ENCODE measurements at regions not wholly inside any gene's neighbourhood (a gene's known extent, or its start where the extent isn't known, plus 50 kb on each side); places are given as distances from the start of the nearest gene placed in this dataset.

GRCh38 chr19:31589109-31589508 lies 239.9 kb upstream of the TSHZ3 start:
- H3K23ac ChIP-seq (ENCODE audit: low read length): no peak overlapping the region
- H3K9me3 ChIP-seq (ENCODE audit: insufficient read depth, low read depth, low read length): peaks cover 2% of the 10 kb centered on the region
- no peak overlapping the region for H3K9ac ChIP-seq (ENCODE audit: low read length)
- H3K79me2 ChIP-seq (ENCODE audit: control insufficient read depth, insufficient read depth, low read length, poor library complexity): no peaks in the 10 kb centered on the region
- H3K4me2 ChIP-seq (ENCODE audit: low read length): no peak overlapping the region
- H4K8ac ChIP-seq (ENCODE audit: low read depth, low read length): no peak overlapping the region
- H3K14ac ChIP-seq (ENCODE audit: low read length): no peak overlapping the region
- no peaks in the 10 kb centered on the region for H3K4me1 ChIP-seq (ENCODE audit: control insufficient read depth in 1 of 2, insufficient read depth in 2 of 2, low read length in 2 of 2)
- no peaks in the 10 kb centered on the region for H3K36me3 ChIP-seq (ENCODE audit: control insufficient read depth in 1 of 2, insufficient read depth in 2 of 2, low read length in 2 of 2)
- no peaks in the 10 kb centered on the region for H3K79me1 ChIP-seq (ENCODE audit: low read length)
- no peak overlapping the region for H2BK12ac ChIP-seq (ENCODE audit: low read length)
- no peak overlapping the region for H2BK5ac ChIP-seq (ENCODE audit: low read depth, low read length, poor library complexity)
- no CpG with 5 or more reads among the region's 7 CpGs for WGBS (ENCODE audit: extremely low coverage, insufficient coverage, insufficient read length)
- H3K4ac ChIP-seq (ENCODE audit: low read depth, low read length): no peak overlapping the region
- DNase-seq: no peak
- no peak overlapping the region for H3K4me3 ChIP-seq (ENCODE audit: low read depth, low read length)
- H4K12ac ChIP-seq (ENCODE audit: low read depth, low read length): no peak overlapping the region
- H2AK5ac ChIP-seq (ENCODE audit: low read length): no peak overlapping the region
- no peaks in the 10 kb centered on the region for H3K27me3 ChIP-seq (ENCODE audit: insufficient read depth, low read length)
- H4K91ac ChIP-seq (ENCODE audit: low read depth, low read length): no peak overlapping the region
- H2BK120ac ChIP-seq (ENCODE audit: insufficient read depth, low read length, poor library complexity): no peak overlapping the region
- no peak overlapping the region for H3K18ac ChIP-seq (ENCODE audit: low read length)
- no peak overlapping the region for H2AFZ ChIP-seq (ENCODE audit: insufficient read depth, low read length, poor library complexity)
- no peak overlapping the region for H3K27ac ChIP-seq (ENCODE audit: low read depth, low read length)

GRCh38 chr19:31591258-31591657 lies 242.0 kb upstream of the TSHZ3 start:
- Histone ChIP-seq H3K4me2 (ENCODE audit: low read length) (no peak overlapping the region), H4K12ac (ENCODE audit: low read depth, low read length) (no peak overlapping the region)

GRCh38 chr19:31592456-31592855 lies 243.2 kb upstream of the TSHZ3 start:
- H4K91ac ChIP-seq (ENCODE audit: low read depth, low read length): no peak overlapping the region
- no peak overlapping the region for H4K8ac ChIP-seq (ENCODE audit: low read depth, low read length)
- DNase-seq: no peak
- no peaks in the 10 kb centered on the region for H3K79me1 ChIP-seq (ENCODE audit: low read length)
- no peaks in the 10 kb centered on the region for H3K79me2 ChIP-seq (ENCODE audit: control insufficient read depth, insufficient read depth, low read length, poor library complexity)
- no peak overlapping the region for H3K23ac ChIP-seq (ENCODE audit: low read length)
- H3K18ac ChIP-seq (ENCODE audit: low read length): no peak overlapping the region
- peaks cover 2% of the 10 kb centered on the region for H3K9me3 ChIP-seq (ENCODE audit: insufficient read depth, low read depth, low read length)
- no peaks in the 10 kb centered on the region for H3K36me3 ChIP-seq (ENCODE audit: control insufficient read depth in 1 of 2, insufficient read depth in 2 of 2, low read length in 2 of 2)
- no peak overlapping the region for H2AFZ ChIP-seq (ENCODE audit: insufficient read depth, low read length, poor library complexity)
- no peak overlapping the region for H3K4me2 ChIP-seq (ENCODE audit: low read length)
- no peak overlapping the region for H3K27ac ChIP-seq (ENCODE audit: low read depth, low read length)
- no CpG with 5 or more reads among the region's 14 CpGs for WGBS (ENCODE audit: extremely low coverage, insufficient coverage, insufficient read length)
- H3K9ac ChIP-seq (ENCODE audit: low read length): no peak overlapping the region
- no peak overlapping the region for H2AK5ac ChIP-seq (ENCODE audit: low read length)
- no peaks in the 10 kb centered on the region for H3K27me3 ChIP-seq (ENCODE audit: insufficient read depth, low read length)
- H4K12ac ChIP-seq (ENCODE audit: low read depth, low read length): no peak overlapping the region
- H3K14ac ChIP-seq (ENCODE audit: low read length): no peak overlapping the region
- H2BK5ac ChIP-seq (ENCODE audit: low read depth, low read length, poor library complexity): no peak overlapping the region
- no peak overlapping the region for H3K4me3 ChIP-seq (ENCODE audit: low read depth, low read length)
- no peaks in the 10 kb centered on the region for H3K4me1 ChIP-seq (ENCODE audit: control insufficient read depth in 1 of 2, insufficient read depth in 2 of 2, low read length in 2 of 2)
- no peak overlapping the region for H2BK12ac ChIP-seq (ENCODE audit: low read length)
- H2BK120ac ChIP-seq (ENCODE audit: insufficient read depth, low read length, poor library complexity): no peak overlapping the region
- H3K4ac ChIP-seq (ENCODE audit: low read depth, low read length): no peak overlapping the region

More at GRCh38 chr19:31591258-31591657, 242.0 kb upstream of the TSHZ3 start:
- no peak overlapping the region for H4K8ac ChIP-seq (ENCODE audit: low read depth, low read length)
- no peaks in the 10 kb centered on the region for H3K79me2 ChIP-seq (ENCODE audit: control insufficient read depth, insufficient read depth, low read length, poor library complexity)
- H2BK120ac ChIP-seq (ENCODE audit: insufficient read depth, low read length, poor library complexity): no peak overlapping the region
- no peak overlapping the region for H3K23ac ChIP-seq (ENCODE audit: low read length)
- H2AFZ ChIP-seq (ENCODE audit: insufficient read depth, low read length, poor library complexity): no peak overlapping the region
- WGBS (ENCODE audit: extremely low coverage, insufficient coverage, insufficient read length): no CpG with 5 or more reads among the region's 1 CpG
- no peaks in the 10 kb centered on the region for H3K36me3 ChIP-seq (ENCODE audit: control insufficient read depth in 1 of 2, insufficient read depth in 2 of 2, low read length in 2 of 2)
- H3K4me1 ChIP-seq (ENCODE audit: control insufficient read depth in 1 of 2, insufficient read depth in 2 of 2, low read length in 2 of 2): no peaks in the 10 kb centered on the region
- no peak overlapping the region for H3K14ac ChIP-seq (ENCODE audit: low read length)
- no peak for DNase-seq
- no peaks in the 10 kb centered on the region for H3K27me3 ChIP-seq (ENCODE audit: insufficient read depth, low read length)
- H3K9me3 ChIP-seq (ENCODE audit: insufficient read depth, low read depth, low read length): peaks cover 2% of the 10 kb centered on the region
- H3K79me1 ChIP-seq (ENCODE audit: low read length): no peaks in the 10 kb centered on the region
- H3K4ac ChIP-seq (ENCODE audit: low read depth, low read length): no peak overlapping the region
- H3K18ac ChIP-seq (ENCODE audit: low read length): no peak overlapping the region
- H4K91ac ChIP-seq (ENCODE audit: low read depth, low read length): no peak overlapping the region
- H2BK5ac ChIP-seq (ENCODE audit: low read depth, low read length, poor library complexity): no peak overlapping the region
- H3K27ac ChIP-seq (ENCODE audit: low read depth, low read length): no peak overlapping the region
- no peak overlapping the region for H2BK12ac ChIP-seq (ENCODE audit: low read length)
- H3K4me3 ChIP-seq (ENCODE audit: low read depth, low read length): no peak overlapping the region
- H3K9ac ChIP-seq (ENCODE audit: low read length): no peak overlapping the region
- H2AK5ac ChIP-seq (ENCODE audit: low read length): no peak overlapping the region

- H3K4me1 ChIP-seq (ENCODE audit: control insufficient read depth in 1 of 2, insufficient read depth in 2 of 2, low read length in 2 of 2): no peaks in the 10 kb centered on the region
- no peak overlapping the region for H4K12ac ChIP-seq (ENCODE audit: low read depth, low read length)
- H4K8ac ChIP-seq (ENCODE audit: low read depth, low read length): no peak overlapping the region
- WGBS (ENCODE audit: extremely low coverage, insufficient coverage, insufficient read length): no CpG with 5 or more reads among the region's 6 CpGs
- no peak overlapping the region for H2AK5ac ChIP-seq (ENCODE audit: low read length)
- H3K23ac ChIP-seq (ENCODE audit: low read length): no peak overlapping the region
- H2BK120ac ChIP-seq (ENCODE audit: insufficient read depth, low read length, poor library complexity): no peak overlapping the region
- H3K4me2 ChIP-seq (ENCODE audit: low read length): no peak overlapping the region
- no peaks in the 10 kb centered on the region for H3K27me3 ChIP-seq (ENCODE audit: insufficient read depth, low read length)
- H3K18ac ChIP-seq (ENCODE audit: low read length): no peak overlapping the region
- no peak overlapping the region for H2BK12ac ChIP-seq (ENCODE audit: low read length)
- no peak overlapping the region for H3K14ac ChIP-seq (ENCODE audit: low read length)
- DNase-seq: no peak
- H3K4ac ChIP-seq (ENCODE audit: low read depth, low read length): no peak overlapping the region
- no peak overlapping the region for H2AFZ ChIP-seq (ENCODE audit: insufficient read depth, low read length, poor library complexity)
- H3K9me3 ChIP-seq (ENCODE audit: insufficient read depth, low read depth, low read length): peaks cover 3% of the 10 kb centered on the region
- no peaks in the 10 kb centered on the region for H3K79me1 ChIP-seq (ENCODE audit: low read length)
- H3K79me2 ChIP-seq (ENCODE audit: control insufficient read depth, insufficient read depth, low read length, poor library complexity): no peaks in the 10 kb centered on the region
- no peak overlapping the region for H3K9ac ChIP-seq (ENCODE audit: low read length)
- no peak overlapping the region for H3K4me3 ChIP-seq (ENCODE audit: low read depth, low read length)
- H2BK5ac ChIP-seq (ENCODE audit: low read depth, low read length, poor library complexity): no peak overlapping the region
- H3K36me3 ChIP-seq (ENCODE audit: control insufficient read depth in 1 of 2, insufficient read depth in 2 of 2, low read length in 2 of 2): no peaks in the 10 kb centered on the region
- no peak overlapping the region for H4K91ac ChIP-seq (ENCODE audit: low read depth, low read length)
- H3K27ac ChIP-seq (ENCODE audit: low read depth, low read length): no peak overlapping the region
These were observed 245.5 kb upstream of the TSHZ3 start for GRCh38 chr19:31594701-31595100.
